Coronary artery (tissue), 2 donors: ENCODE measurements at regions not wholly inside any gene's neighbourhood (a gene's known extent, or its start where the extent isn't known, plus 50 kb on each side); places are given as distances from the start of the nearest gene placed in this dataset.

ENCODE experiments used
- DNase-seq: peaks from one replicate; pipeline ENCODE4 v3.0.0-alpha.2; 2017; ENCODE audit warnings: low spot score
- H3K27ac ChIP-seq, 2 donors: fragments of 200-600 bp; sonication (generic); one replicate each; pipeline ENCODE4 v1.5.1; 2016 to 2019
- H3K4me3 ChIP-seq: fragments of 200-600 bp; sonication (generic); 2 replicates; pipeline ENCODE4 v1.5.1; 2016; ENCODE audit warnings: mild to moderate bottlenecking, moderate library complexity
- CTCF ChIP-seq: fragments of 200-600 bp; sonication (generic); IDR thresholded peaks from one replicate; pipeline ENCODE4 v1.5.1; 2019; ENCODE audit warnings: antibody characterized with exemption

GRCh38 chr5:28065656-28066055, 1027.3 kb upstream of the CDH9 start:
- H3K27ac ChIP-seq: no peak overlapping the region
- no peak for TF ChIP-seq CTCF
- no peak overlapping the region for H3K4me3 ChIP-seq
- no peak for DNase-seq

GRCh38 chr5:28046596-28046995, 1008.2 kb upstream of the CDH9 start:
- DNase-seq: no peak
- no peak for TF ChIP-seq CTCF
- H3K27ac ChIP-seq: no peak overlapping the region
- no peak overlapping the region for H3K4me3 ChIP-seq

GRCh38 chr5:28027851-28028250, 989.5 kb upstream of the CDH9 start:
- Histone ChIP-seq H3K4me3 (no peak overlapping the region), H3K27ac (no peak overlapping the region)
- DNase-seq: no peak
- no peak for TF ChIP-seq CTCF

GRCh38 chr5:28017178-28017577, 978.8 kb upstream of the CDH9 start:
- Histone ChIP-seq H3K4me3 (no peak overlapping the region), H3K27ac (no peak overlapping the region)
- no peak for TF ChIP-seq CTCF
- DNase-seq: no peak

- DNase-seq: no peak
- TF ChIP-seq CTCF: no peak
- H3K4me3 ChIP-seq: no peak overlapping the region
- no peak overlapping the region for H3K27ac ChIP-seq
Measured at GRCh38 chr5:28014779-28015178, 976.4 kb upstream of the CDH9 start.

- Histone ChIP-seq H3K27ac (no peak overlapping the region), H3K4me3 (no peak overlapping the region)
- no peak for TF ChIP-seq CTCF
- DNase-seq: no peak
Measured at GRCh38 chr5:28012538-28012937, 974.2 kb upstream of the CDH9 start.

- DNase-seq: no peak
- Histone ChIP-seq H3K4me3 (no peak overlapping the region), H3K27ac (no peak overlapping the region)
- TF ChIP-seq CTCF: no peak
Measured at GRCh38 chr5:28009576-28009975, 971.2 kb upstream of the CDH9 start.
